Fibroblast of pulmonary artery (primary cell): ENCODE measurements at regions not wholly inside any gene's neighbourhood (a gene's known extent, or its start where the extent isn't known, plus 50 kb on each side); places are given as distances from the start of the nearest gene placed in this dataset.

Experiments
- DNase-seq: peaks from one replicate; pipeline ENCODE4 v3.0.0-alpha.2; 2010; ENCODE audit warnings: low read depth
- H3K4me3 ChIP-seq: replicated peaks from 2 replicates; pipeline ENCODE4 v1.5.1; 2011; ENCODE audit warnings: low read depth, mild to moderate bottlenecking, control low read depth, low read length, moderate library complexity
- TF ChIP-seq, protein P1 (sequence below): IDR thresholded peaks from 2 replicates; pipeline ENCODE4 v1.5.1; 2011; ENCODE audit warnings: mild to moderate bottlenecking, control low read depth, low read length, inconsistent platforms; ENCODE audit errors: missing control alignments

DNA sequence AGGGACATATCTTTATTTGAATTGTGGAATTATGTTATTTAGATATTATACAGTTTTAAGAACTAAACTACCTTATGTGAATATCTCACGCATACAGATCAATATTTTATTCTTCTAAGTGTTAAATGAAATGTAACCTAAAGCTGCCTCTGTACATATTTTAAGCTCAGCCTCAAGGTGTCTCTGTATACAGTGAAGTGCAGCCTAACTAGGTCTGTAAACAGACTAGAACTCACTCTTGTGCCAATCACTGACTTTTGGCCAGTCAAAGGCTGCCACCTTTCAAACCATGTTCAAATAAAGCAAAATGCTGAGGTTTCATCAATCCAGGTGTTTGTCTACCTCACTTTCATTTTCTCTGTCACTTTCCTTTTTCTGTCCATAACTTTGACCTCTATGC lies 1074.5 kb upstream of the PRKX start:
- TF ChIP-seq, protein P1, sequence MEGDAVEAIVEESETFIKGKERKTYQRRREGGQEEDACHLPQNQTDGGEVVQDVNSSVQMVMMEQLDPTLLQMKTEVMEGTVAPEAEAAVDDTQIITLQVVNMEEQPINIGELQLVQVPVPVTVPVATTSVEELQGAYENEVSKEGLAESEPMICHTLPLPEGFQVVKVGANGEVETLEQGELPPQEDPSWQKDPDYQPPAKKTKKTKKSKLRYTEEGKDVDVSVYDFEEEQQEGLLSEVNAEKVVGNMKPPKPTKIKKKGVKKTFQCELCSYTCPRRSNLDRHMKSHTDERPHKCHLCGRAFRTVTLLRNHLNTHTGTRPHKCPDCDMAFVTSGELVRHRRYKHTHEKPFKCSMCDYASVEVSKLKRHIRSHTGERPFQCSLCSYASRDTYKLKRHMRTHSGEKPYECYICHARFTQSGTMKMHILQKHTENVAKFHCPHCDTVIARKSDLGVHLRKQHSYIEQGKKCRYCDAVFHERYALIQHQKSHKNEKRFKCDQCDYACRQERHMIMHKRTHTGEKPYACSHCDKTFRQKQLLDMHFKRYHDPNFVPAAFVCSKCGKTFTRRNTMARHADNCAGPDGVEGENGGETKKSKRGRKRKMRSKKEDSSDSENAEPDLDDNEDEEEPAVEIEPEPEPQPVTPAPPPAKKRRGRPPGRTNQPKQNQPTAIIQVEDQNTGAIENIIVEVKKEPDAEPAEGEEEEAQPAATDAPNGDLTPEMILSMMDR, result no peak
- no peak overlapping the region for H3K4me3 ChIP-seq
- no peak for DNase-seq

GRCh38 chrX:4764888-4765287 lies 1051.4 kb upstream of the PRKX start:
- H3K4me3 ChIP-seq, result no peak overlapping the region
- TF ChIP-seq, protein P1, result no peak
- peak; percentile 0 for DNase-seq

GRCh38 chrX:4762196-4762595 lies 1048.7 kb upstream of the PRKX start:
- TF ChIP-seq, protein P1, result no peak
- DNase-seq, result no peak
- no peak overlapping the region for H3K4me3 ChIP-seq

DNA sequence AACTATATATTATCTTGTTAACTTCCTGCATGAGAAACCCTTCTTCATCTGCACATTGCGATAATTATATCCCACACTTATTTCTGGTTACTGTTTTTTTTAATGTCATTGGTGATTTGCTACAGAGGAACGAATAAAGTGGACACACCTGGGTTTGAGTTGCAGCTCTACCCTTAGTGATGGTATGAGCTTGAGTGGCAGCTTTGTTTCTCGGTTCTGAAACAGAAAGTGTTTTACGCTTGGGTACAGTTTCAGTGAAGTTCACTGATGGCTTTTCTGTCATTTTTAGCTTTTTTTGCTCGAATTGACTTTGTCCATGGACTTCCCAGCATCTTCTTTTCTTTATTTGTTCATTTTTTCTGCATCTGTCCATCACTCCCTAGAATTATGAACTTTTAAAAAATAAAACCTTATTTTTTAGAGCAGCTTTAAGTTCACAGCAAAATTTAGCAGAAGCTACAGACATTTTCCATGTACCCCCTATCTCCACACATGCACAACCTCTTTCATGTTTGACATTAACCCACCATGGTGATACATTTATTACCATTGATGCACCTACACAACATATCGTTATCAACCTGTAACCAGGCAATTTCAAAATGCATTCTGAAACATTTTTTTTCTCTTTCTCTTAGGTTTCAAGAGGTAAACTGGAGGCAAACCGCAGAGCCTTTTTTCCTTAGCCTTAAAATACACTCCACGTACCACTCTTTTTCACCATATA lies 1041.6 kb upstream of the PRKX start:
- DNase-seq, result no peak
- H3K4me3 ChIP-seq, result no peak overlapping the region
- TF ChIP-seq, protein P1, result no peak

DNA sequence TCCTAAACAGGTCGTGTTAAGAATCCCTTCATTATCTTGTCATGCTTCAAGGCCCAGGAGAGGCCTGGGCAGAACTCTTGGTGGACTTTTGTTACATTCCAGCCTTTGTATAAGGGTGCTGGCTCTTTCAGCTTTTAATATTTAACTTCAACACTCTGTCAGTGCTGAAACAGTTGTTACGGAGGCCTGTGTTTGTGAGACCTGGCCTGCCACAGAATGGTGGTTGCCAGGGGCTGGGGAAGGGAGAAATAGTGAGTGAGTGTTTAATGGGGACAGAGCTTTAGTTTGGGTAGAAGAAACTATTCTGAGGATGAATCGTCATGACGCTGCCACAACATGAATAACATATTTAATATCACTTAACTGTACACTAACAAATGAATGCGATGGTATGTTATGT lies 1027.6 kb upstream of the PRKX start:
- no peak for DNase-seq
- H3K4me3 ChIP-seq, result no peak overlapping the region
- TF ChIP-seq, protein P1, result no peak

DNA sequence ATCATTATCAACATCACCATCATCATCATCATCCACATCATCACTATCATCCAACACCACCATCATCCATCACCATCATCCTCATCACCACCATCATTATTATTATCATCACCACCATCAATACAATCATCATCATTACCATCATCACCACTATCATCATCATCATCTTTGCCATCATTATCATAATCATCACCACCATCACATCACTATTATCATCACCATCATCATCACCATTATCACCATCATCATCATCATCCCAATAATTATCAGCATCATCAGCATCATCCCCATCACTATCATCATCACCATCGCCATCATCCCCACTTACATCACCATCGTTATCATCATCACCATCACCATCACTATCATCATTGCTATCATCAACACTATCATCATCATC lies 1021.9 kb upstream of the PRKX start:
- DNase-seq, result no peak
- no peak overlapping the region for H3K4me3 ChIP-seq
- TF ChIP-seq, protein P1, result no peak
